Endodermal cell (in vitro differentiated cells): ENCODE measurements at regions not wholly inside any gene's neighbourhood (a gene's known extent, or its start where the extent isn't known, plus 50 kb on each side); places are given as distances from the start of the nearest gene placed in this dataset.

Experiments
- DNase-seq: peaks from one replicate; pipeline ENCODE4 v3.0.0-alpha.2; 2017
- H3K27ac ChIP-seq: 2 replicates; pipeline ENCODE4 v1.5.1; 2013; ENCODE audit warnings: mild to moderate bottlenecking, low read depth, low read length, moderate library complexity
- H3K27me3 ChIP-seq: 2 replicates; pipeline ENCODE4 v1.6.1; 2013; ENCODE audit warnings: mild to moderate bottlenecking, low read length, moderate library complexity; ENCODE audit not compliant: insufficient read depth, control insufficient read depth, poor library complexity, severe bottlenecking
- H3K36me3 ChIP-seq: 2 replicates; pipeline ENCODE4 v1.7.0; 2013; ENCODE audit warnings: mild to moderate bottlenecking, low read length, moderate library complexity; ENCODE audit not compliant: control insufficient read depth, insufficient read depth
- H3K4me1 ChIP-seq: one replicate; pipeline ENCODE4 v1.7.0; 2013; ENCODE audit warnings: low read length; ENCODE audit not compliant: control insufficient read depth, insufficient read depth
- H3K4me3 ChIP-seq: 2 replicates; pipeline ENCODE4 v1.5.1; 2013; ENCODE audit warnings: mild to moderate bottlenecking, low read length, moderate library complexity
- H3K9ac ChIP-seq: 2 replicates; pipeline ENCODE4 v1.6.1; 2013; ENCODE audit warnings: mild to moderate bottlenecking, low read length, moderate library complexity; ENCODE audit not compliant: poor library complexity, severe bottlenecking; ENCODE audit errors: extremely low read depth
- H3K9me3 ChIP-seq: 2 replicates; pipeline ENCODE4 v1.6.1; 2013; ENCODE audit warnings: mild to moderate bottlenecking, low read length, moderate library complexity; ENCODE audit not compliant: control insufficient read depth
- H3K27ac Mint-ChIP-seq: 2 replicates; pipeline ENCODE4 v1.8.0; 2020; ENCODE audit warnings: mixed read lengths
- H3K27me3 Mint-ChIP-seq: 2 replicates; pipeline ENCODE4 v1.8.0; 2021; ENCODE audit warnings: mild to moderate bottlenecking, mixed read lengths; ENCODE audit not compliant: insufficient read depth
- H3K36me3 Mint-ChIP-seq: 2 replicates; pipeline ENCODE4 v1.8.0; 2020; ENCODE audit warnings: low read depth, mixed read lengths
- H3K4me1 Mint-ChIP-seq: 2 replicates; pipeline ENCODE4 v1.8.0; 2020; ENCODE audit warnings: mixed read lengths
- H3K4me3 Mint-ChIP-seq: 2 replicates; pipeline ENCODE4 v1.8.0; 2020; ENCODE audit warnings: mild to moderate bottlenecking, moderate library complexity, mixed read lengths
- H3K9me3 Mint-ChIP-seq: 2 replicates; pipeline ENCODE4 v1.8.0; 2020; ENCODE audit warnings: mild to moderate bottlenecking, mixed read lengths
- WGBS, 2 experiments: methylation state at CpG; one replicate each; pipeline versions ENCODE4 v1.1.5 to v1.1.7; 2013; ENCODE audit warnings: missing lambda C conversion rate in 2 of 2, mixed read lengths in 1 of 2; ENCODE audit not compliant: insufficient coverage in 1 of 2, insufficient read length in 1 of 2; 5-methylcytosine and 5-hydroxymethylcytosine counted together
- TF ChIP-seq, protein P1 (sequence below): fragments of 200-600 bp; sonication (generic); conservative IDR thresholded peaks from 2 replicates; pipeline ENCODE4 v1.5.0; 2021; ENCODE audit warnings: antibody characterized with exemption, mild to moderate bottlenecking

DNA sequence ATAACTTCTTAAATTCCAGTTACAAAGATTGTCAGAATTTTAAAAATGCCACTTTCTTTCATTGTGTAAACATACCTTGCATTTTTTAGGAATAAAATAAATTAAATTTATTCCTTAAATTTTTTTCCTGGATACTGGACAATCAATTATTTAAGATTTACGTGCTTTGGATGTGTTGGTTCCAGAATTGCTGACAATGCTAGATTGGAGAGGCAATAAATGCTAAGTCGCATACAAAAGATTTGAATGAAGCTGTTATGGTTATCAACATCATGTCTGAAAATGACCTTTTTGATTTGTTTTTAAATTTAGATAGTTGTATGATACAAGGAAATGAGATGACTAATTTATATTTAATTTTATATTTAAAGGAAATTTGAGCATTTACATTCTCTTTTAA lies 89.2 kb upstream of the SEMA3A start:
- H3K4me1 Mint-ChIP-seq: no peaks in the 10 kb centered on the region
- H3K9ac ChIP-seq: no peak overlapping the region
- DNase-seq: no peak
- H3K4me1 ChIP-seq: no peaks in the 10 kb centered on the region
- no peaks in the 10 kb centered on the region for H3K27me3 ChIP-seq
- no peaks in the 10 kb centered on the region for H3K36me3 ChIP-seq
- no peak overlapping the region for H3K27ac ChIP-seq
- no peaks in the 10 kb centered on the region for H3K36me3 Mint-ChIP-seq
- no peaks in the 10 kb centered on the region for H3K27me3 Mint-ChIP-seq
- WGBS, 2 experiments: 93 to 97% methylated on average over 2 of the region's 2 CpGs
- H3K4me3 ChIP-seq: no peak overlapping the region
- no peaks in the 10 kb centered on the region for H3K9me3 Mint-ChIP-seq
- no peak overlapping the region for H3K27ac Mint-ChIP-seq
- TF ChIP-seq, protein P1, sequence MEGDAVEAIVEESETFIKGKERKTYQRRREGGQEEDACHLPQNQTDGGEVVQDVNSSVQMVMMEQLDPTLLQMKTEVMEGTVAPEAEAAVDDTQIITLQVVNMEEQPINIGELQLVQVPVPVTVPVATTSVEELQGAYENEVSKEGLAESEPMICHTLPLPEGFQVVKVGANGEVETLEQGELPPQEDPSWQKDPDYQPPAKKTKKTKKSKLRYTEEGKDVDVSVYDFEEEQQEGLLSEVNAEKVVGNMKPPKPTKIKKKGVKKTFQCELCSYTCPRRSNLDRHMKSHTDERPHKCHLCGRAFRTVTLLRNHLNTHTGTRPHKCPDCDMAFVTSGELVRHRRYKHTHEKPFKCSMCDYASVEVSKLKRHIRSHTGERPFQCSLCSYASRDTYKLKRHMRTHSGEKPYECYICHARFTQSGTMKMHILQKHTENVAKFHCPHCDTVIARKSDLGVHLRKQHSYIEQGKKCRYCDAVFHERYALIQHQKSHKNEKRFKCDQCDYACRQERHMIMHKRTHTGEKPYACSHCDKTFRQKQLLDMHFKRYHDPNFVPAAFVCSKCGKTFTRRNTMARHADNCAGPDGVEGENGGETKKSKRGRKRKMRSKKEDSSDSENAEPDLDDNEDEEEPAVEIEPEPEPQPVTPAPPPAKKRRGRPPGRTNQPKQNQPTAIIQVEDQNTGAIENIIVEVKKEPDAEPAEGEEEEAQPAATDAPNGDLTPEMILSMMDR: no peak
- H3K9me3 ChIP-seq: no peaks in the 10 kb centered on the region
- H3K4me3 Mint-ChIP-seq: no peak overlapping the region

DNA sequence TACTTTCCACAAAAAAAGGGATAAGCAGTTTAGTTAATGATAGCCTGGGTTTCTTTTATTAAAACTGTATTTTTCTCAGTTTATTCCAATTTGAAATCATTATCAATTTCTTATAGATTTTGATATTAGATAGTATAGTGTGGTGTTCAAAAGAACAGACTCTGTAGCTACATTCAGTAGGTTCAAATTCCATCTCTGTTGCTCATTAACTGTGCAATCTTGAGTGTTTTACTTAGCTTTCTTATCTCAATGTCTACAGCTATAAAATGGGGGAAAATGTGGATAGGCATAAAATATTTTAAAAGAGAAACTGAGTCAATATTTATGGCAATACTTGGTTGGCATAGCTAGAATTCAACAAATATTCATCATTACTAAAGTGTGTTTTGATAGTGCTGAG lies 86.9 kb upstream of the SEMA3A start:
- H3K27me3 ChIP-seq: no peaks in the 10 kb centered on the region
- H3K9ac ChIP-seq: no peak overlapping the region
- H3K27ac ChIP-seq: no peak overlapping the region
- no peaks in the 10 kb centered on the region for H3K4me1 ChIP-seq
- H3K9me3 ChIP-seq: no peaks in the 10 kb centered on the region
- Mint-ChIP-seq H3K36me3 (no peaks in the 10 kb centered on the region), H3K27me3 (no peaks in the 10 kb centered on the region), H3K4me1 (peaks cover 7% of the 10 kb centered on the region), H3K9me3 (no peaks in the 10 kb centered on the region), H3K4me3 (no peak overlapping the region), H3K27ac (no peak overlapping the region)
- DNase-seq: no peak
- TF ChIP-seq, protein P1: no peak
- H3K36me3 ChIP-seq: no peaks in the 10 kb centered on the region
- no peak overlapping the region for H3K4me3 ChIP-seq

DNA sequence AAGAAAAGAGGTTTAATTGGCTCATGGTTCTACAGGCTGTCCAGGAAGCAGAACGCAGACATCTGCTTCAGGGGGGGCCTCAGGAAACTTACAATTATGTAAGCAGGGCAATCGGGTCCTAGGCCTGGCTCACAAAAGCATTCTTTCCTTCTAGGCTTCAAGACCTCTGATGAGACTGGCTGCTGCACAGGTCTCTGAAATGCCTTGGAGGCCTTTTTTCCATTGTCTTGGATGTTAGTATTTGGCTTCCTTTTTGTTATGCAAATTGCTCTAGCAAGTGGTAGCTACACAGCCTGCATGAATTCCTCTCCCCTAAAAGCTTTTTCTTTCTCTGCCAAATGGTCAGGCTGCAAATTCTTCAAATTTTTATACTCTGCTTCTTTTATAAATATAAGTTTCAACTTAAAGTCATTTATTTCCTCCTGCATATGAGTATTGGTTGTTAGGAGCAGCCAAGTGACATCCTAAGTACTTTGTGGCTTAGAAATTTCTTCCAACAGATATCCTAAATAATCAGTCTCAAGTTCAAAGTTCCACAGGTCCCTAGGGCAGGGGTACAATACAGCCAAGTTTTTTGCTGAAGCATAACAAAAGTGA lies 83.1 kb upstream of the SEMA3A start:
- H3K9ac ChIP-seq: no peak overlapping the region
- Mint-ChIP-seq H3K36me3 (no peaks in the 10 kb centered on the region), H3K27ac (peak overlapping the region; percentile 62), H3K9me3 (no peaks in the 10 kb centered on the region), H3K4me3 (no peak overlapping the region), H3K4me1 (peaks cover 10% of the 10 kb centered on the region), H3K27me3 (no peaks in the 10 kb centered on the region)
- H3K36me3 ChIP-seq: no peaks in the 10 kb centered on the region
- H3K4me3 ChIP-seq: no peak overlapping the region
- TF ChIP-seq, protein P1: no peak
- no peaks in the 10 kb centered on the region for H3K9me3 ChIP-seq
- H3K27me3 ChIP-seq: no peaks in the 10 kb centered on the region
- 11 to 50% methylated on average over 2 of the region's 2 CpGs for WGBS, 2 experiments
- no peaks in the 10 kb centered on the region for H3K4me1 ChIP-seq
- peak; percentile 76 for DNase-seq
- peak overlapping the region; percentile 87 for H3K27ac ChIP-seq
